DND-41 (cell line): ENCODE measurements at regions not wholly inside any gene's neighbourhood (a gene's known extent, or its start where the extent isn't known, plus 50 kb on each side); places are given as distances from the start of the nearest gene placed in this dataset.

Source experiments
- CTCF ChIP-seq: IDR thresholded peaks from 2 replicates; pipeline ENCODE4 v1.5.1; 2012; ENCODE audit warnings: borderline replicate concordance, low read length, moderate library complexity, mild to moderate bottlenecking; ENCODE audit not compliant: poor library complexity, severe bottlenecking; ENCODE audit errors: extremely low read depth
- EZH2 ChIP-seq: IDR thresholded peaks from 3 replicates; pipeline ENCODE4 v1.6.1; 2012; ENCODE audit warnings: borderline replicate concordance, low read depth, mild to moderate bottlenecking, moderate library complexity, low read length, inconsistent platforms; ENCODE audit not compliant: severe bottlenecking

GRCh38 chr2:49812730-49813129, 658.4 kb upstream of the FSHR start:
- no peak for TF ChIP-seq CTCF
- no peak for TF ChIP-seq EZH2
